DMS153 (cell line): ENCODE measurements at regions not wholly inside any gene's neighbourhood (a gene's known extent, or its start where the extent isn't known, plus 50 kb on each side); places are given as distances from the start of the nearest gene placed in this dataset.

Experiments used
- DNase-seq: peaks from one replicate; lab custom pipeline; 2025; lab: John Stamatoyannopoulos, UW

GRCh38 chr1:194338241-194338948 lies 1152.0 kb upstream of the B3GALT2 start:
- no peak for DNase-seq

GRCh38 chr1:194333240-194333639 lies 1146.8 kb upstream of the B3GALT2 start:
- no peak for DNase-seq

- DNase-seq, result no peak
Observed at GRCh38 chr1:194331758-194332157, 1145.3 kb upstream of the B3GALT2 start.

GRCh38 chr1:194322751-194323150 lies 1136.3 kb upstream of the B3GALT2 start:
- no peak for DNase-seq

GRCh38 chr1:194318790-194319280 lies 1132.4 kb upstream of the B3GALT2 start:
- DNase-seq, result no peak

- no peak for DNase-seq
Observed at GRCh38 chr1:194309697-194310096, 1123.3 kb upstream of the B3GALT2 start.

- DNase-seq, result no peak
Observed at GRCh38 chr1:194309269-194309668, 1122.9 kb upstream of the B3GALT2 start.

GRCh38 chr1:194300776-194301175 lies 1114.4 kb upstream of the B3GALT2 start:
- DNase-seq, result no peak

- DNase-seq, result no peak
Observed at GRCh38 chr1:194300340-194300739, 1113.9 kb upstream of the B3GALT2 start.

GRCh38 chr1:194298007-194298598 lies 1111.7 kb upstream of the B3GALT2 start:
- DNase-seq, result no peak

GRCh38 chr1:194297094-194297493 lies 1110.7 kb upstream of the B3GALT2 start:
- no peak for DNase-seq

GRCh38 chr1:194296201-194296600 lies 1109.8 kb upstream of the B3GALT2 start:
- no peak for DNase-seq

- DNase-seq, result peak; percentile 92
Observed at GRCh38 chr1:194295685-194296084, 1109.3 kb upstream of the B3GALT2 start.

- no peak for DNase-seq
Observed at GRCh38 chr1:194293851-194294405, 1107.5 kb upstream of the B3GALT2 start.

GRCh38 chr1:194292966-194293365 lies 1106.6 kb upstream of the B3GALT2 start:
- DNase-seq, result no peak

- no peak for DNase-seq
Observed at GRCh38 chr1:194289569-194290266, 1103.3 kb upstream of the B3GALT2 start.

- DNase-seq, result no peak
Observed at GRCh38 chr1:194288238-194288637, 1101.8 kb upstream of the B3GALT2 start.

GRCh38 chr1:194281376-194281775 lies 1095.0 kb upstream of the B3GALT2 start:
- no peak for DNase-seq

- DNase-seq, result no peak
Observed at GRCh38 chr1:194280463-194280862, 1094.0 kb upstream of the B3GALT2 start.

GRCh38 chr1:194279975-194280374 lies 1093.6 kb upstream of the B3GALT2 start:
- DNase-seq, result no peak

GRCh38 chr1:194277927-194278326 lies 1091.5 kb upstream of the B3GALT2 start:
- no peak for DNase-seq

- DNase-seq, result no peak
Observed at GRCh38 chr1:194273660-194274059, 1087.2 kb upstream of the B3GALT2 start.

- no peak for DNase-seq
Observed at GRCh38 chr1:194268839-194269238, 1082.4 kb upstream of the B3GALT2 start.
